Midbrain (tissue), 1 donor: ENCODE measurements at regions not wholly inside any gene's neighbourhood (a gene's known extent, or its start where the extent isn't known, plus 50 kb on each side); places are given as distances from the start of the nearest gene placed in this dataset.

Experiments used
- DNase-seq: peaks from one replicate; lab custom pipeline; 2025; lab: John Stamatoyannopoulos, UW

DNA sequence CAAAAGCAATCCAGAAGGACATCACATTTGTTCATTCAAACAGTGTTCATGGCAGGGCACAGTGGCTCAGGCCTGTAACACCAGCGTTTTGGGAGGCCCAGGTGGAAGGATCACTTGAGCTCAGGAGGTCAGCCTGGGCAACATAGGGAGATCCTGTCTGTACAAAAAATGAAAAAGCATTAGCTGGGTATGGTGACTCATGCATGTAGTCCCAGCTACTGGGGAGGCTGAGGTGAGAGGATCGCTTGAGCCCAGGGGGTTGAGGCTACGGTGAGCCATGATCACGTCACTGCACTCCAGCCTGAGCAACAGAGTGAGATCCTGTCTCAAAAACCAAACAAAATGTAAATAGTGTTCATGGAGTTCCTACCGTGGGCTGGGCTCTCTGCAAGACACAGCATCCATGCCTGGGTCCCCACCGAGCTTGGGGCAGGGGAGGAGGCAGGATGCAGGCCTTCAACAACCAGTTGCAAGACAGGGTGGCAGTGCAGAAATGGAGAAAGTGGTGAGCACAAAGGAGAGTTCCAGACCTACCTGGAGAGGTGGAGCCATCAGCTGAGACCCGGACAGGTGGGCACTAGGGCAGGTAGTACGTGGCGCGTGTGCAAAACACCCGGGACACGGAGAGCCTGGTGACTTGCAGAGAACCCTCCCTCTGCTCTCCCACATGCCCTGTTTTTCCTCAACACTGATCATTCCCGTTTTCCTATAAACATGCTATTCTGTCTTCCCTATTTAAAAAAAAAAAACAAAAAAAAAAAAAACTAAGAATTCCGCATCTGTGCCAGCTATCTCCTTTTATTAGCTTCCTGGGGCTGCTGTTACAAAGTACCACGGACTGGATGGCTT, 138.9 kb downstream of the TOMM20 start:
- DNase-seq: no peak

DNA sequence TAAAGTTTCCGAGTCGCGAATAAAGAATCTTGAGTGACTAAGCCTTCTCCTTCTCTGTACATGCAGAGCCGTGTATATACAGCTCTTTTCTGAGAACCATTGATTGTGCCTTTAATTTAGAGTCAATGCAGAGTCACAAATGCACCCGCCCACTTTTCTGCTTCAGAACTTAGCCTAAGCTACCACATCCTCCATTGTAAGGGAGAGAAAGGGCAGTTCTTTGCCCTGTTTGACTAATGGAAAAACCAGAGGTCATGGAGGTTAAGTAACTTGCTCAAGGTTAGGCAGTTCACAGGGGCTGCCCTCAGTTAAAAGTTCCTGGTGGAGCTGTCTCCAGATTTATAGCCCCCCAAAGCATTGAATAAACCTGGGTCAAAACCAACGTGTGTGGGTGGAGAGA, 139.6 kb downstream of the TOMM20 start:
- no peak for DNase-seq

DNA sequence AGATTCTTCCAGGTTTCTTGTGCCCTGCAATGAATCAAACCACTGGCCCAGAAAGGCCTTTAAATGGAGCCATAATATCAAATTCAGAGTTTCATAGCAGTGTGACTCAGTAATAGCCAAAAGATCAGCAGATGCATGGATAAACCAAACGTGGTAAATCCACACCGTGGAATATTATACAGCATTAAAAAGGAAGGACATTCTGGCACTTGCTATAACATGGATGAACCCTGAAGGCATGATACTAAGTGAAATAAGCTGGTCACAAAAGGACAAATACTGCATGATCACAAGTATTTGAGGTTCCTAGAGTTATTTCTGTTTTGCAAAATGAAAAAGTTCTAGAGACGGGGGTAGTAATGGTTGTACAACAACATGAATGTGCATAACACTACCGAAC, 140.1 kb downstream of the TOMM20 start:
- no peak for DNase-seq

DNA sequence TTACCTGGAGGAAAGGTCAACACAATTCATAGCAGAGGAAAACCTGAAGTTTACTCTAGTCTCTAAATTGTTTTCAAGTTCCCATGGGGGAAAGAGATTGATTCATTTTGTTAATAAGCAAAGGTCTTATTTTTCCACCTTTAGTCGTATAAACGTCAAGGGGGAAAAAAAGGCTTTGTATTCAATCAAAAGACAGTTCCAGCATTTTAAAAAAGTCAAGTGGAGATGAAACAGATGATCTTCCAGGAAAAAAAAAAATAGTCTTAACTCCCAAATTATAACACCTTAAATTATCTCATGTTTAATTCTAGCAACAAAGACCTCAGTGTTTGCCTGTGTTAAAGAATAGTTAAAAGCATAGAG, 140.5 kb downstream of the TOMM20 start:
- no peak for DNase-seq

DNA sequence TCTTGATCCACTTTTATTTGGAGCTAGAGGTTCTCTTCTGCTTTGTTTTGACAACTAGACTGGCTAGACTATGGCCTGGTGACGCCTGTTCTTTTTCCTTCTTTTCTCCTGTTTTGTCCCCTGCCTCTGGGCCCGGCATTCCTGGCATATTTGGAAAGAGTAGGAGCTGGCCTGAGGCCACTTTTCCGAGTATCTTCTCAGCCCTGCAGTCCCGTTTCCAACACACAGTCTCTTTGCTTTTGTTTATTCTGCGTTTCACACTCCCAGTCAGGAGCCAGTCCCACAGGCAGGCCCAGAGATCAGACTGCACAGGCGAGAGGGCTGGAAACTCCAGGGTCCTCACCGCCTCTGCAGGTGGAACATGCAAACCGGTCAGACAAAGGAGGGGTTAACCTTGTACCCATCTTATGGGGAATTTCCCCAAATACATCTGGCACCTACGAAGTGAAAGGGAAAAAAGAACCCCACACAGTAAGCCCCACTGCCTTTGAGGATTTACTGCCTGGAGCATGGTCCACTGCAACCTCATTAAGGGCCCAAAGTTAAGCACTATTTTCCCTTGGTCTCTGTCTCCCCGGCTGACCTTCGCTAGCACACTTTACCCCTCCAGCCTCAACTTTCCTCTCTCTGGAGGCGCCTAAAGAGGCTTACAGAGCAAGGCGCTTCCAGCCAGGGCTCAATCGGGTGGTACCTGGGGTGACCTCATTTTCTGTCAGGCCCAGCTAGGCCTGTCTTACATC, 141.1 kb downstream of the TOMM20 start:
- peak; percentile 45 for DNase-seq

DNA sequence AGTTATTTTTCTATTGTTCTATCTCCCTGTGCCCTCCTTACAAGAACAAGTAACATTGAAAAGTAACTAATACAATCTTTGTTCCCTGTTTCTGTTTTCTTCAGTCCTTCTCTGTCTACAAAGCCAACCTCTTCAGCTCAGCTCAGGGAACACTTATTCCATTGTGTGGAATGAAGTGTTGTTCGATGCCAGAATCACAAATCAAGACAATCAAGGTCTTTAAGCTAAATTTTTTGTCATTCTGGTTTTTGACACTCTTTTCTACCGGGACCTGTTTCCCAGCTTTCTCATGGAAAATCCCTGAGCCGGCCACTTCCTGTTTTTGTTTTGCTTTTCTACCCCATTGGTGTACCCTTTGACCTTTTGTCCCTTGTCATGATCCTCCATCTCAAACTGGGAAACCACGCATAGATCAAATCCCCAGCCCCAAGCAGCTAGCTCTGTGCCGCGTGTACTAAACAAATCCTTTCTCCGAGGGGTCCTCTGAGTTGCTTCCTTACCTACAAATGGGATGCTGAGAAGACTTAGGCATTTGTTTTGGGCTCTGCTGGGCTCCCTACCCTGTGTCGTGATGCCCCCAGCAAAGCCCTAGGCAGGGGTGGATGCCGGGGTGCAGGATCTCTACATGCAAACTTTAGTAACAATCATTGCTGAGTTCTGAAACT, 141.8 kb downstream of the TOMM20 start:
- peak; percentile 20 for DNase-seq

DNA sequence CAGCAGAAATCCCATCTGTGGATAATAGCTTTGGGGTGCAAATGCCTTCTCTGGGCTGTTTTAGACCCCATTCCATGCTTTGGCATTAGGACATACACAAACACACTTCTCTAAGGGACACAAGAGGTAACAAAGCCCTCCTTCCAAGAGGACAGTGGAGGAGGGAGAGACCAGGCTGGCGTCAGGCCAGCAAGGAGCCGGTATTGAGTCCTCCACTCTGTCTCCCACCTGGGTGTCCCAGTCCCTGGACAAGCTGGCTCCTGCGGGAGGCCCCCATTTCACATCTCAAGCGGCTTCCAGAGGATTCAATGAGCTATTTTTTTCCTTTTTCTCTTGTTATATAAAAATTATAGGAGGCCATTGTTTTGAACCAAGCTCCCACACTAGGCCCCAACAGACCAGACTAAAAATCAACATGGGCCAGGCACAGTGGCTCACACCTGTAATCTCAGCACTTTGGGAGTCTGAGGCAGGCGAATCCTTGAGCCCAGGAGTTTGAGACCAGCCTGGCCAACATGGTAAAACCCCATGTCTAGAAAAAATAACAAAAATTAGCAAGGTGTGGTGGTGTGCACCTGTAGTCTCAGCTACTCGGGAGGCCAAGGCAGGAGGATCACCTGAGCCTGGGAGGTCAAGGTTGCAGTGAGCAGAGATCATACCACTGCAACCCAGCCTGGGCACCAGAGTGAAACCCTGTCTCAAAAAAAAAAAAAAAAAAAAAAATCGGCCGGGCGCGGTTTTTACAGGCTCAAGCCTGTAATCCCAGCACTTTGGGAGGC, 142.9 kb downstream of the TOMM20 start:
- no peak for DNase-seq

DNA sequence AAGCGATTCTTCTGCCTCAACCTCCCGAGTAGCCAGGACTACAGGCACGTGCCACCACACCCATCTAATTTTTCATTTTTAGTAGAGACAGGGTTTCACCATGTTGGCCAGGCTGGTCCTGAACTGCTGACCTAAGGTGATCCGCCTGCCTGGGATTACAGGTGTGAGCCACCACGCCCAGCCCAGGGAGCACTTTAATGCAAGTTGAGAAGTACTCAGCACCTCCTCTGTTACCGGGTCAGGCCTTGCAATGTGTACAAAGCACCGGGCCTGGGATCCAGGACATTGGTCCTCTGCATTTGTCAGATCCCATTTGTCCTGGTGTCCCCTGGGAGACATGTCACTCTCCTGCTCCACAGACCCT, 143.6 kb downstream of the TOMM20 start:
- DNase-seq: no peak

DNA sequence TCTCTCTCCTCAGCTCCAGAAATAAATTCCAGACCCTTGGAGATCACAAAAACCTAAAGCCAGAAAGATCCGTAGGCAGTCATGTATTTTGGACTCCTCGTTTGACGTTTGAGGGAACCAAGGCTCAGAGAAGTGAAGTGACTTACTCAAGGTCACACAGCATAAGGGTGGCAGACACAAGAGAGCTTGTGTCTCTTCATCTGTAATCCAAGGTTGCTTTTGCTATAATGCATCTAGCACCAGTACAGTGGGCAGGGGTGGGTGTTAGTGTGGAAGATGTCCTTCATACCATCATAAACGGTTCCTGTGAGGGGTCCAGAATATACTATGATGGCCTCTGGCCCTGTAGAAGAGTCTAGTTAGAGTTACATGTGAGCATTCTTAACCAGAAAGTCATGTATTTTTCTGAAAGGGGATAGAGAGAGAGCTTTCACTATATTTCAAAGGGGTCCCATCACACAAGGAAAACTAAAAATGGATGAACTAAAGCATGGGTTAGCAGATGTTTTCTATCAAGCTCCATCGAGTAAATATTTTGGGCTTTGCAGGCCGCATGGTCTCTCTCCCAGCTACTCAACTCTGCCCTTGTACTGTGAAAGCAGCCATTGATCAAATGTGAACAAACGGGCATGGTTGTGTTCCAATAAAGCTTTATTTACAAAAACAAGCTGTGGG, 144.9 kb downstream of the TOMM20 start:
- no peak for DNase-seq

DNA sequence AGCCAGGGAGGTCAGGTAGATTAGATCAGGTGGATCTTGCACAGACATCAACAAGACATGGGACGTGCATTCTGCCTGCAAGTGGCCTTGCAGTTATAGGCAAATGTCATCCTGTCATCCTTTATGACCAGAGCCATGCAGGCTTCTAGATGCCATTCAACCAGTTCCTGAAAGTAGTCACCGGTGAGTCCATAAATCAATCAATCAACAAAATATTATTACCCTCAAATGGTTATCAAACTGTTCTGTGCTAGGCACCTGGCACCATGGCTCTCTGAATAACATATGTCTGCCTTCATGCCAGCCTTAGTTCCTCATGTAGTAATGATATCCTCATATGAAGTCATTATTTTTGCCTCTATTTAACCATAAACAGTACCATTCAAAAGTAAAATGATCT, 146.9 kb downstream of the TOMM20 start:
- no peak for DNase-seq

DNA sequence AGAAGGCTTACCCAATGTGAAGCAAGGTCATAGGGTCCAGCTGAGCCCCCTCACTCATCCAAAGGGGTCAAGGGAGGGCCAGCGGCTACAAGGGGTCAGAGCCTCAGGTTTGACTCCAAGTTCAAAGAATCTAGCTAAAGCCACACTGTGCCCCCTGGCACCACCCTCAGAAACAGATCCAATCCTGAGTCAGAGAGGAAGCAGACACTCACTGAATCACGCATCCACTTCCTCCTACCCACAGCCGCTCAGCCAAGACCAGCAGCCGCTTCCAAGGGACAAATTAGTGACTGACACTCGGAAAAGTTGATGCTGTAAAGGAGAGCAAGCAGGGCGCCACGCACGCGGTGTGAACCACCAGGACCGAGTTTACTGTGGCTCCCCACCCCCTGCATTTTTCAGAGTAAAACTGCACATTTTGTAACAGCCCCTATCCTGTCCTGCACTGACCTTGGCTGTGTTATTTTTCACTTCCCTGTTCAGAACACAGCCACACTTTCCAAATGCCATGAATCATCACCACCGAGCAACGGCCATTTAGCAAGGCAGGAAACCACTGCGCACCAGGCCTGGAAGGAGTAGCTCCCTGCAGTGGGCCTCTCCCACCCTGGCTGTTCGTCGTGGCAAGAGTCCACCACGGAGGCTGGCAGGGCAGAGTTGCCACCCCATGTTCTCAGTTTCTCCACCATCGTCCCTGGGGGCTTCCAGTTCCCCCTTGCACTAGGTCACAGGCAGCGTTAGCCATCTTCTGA, 147.8 kb downstream of the TOMM20 start:
- DNase-seq: peak; percentile 31

DNA sequence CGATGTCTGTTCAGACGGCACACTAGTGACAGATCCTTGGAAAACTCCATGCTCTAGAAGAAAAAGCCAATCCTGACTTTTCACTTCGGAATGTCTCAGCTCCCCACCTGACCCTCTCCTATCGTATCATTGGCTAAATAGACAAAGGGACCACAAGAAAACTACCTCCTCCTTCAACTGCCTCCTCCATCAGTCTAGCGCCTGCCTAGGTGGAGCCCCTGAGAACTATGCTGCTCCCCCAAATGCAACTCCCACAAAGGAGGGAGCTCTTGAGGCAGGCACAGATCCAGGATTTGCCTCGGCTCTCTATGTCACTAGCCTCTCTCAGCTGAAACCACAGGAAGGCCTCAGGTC, 148.4 kb downstream of the TOMM20 start:
- DNase-seq: no peak

DNA sequence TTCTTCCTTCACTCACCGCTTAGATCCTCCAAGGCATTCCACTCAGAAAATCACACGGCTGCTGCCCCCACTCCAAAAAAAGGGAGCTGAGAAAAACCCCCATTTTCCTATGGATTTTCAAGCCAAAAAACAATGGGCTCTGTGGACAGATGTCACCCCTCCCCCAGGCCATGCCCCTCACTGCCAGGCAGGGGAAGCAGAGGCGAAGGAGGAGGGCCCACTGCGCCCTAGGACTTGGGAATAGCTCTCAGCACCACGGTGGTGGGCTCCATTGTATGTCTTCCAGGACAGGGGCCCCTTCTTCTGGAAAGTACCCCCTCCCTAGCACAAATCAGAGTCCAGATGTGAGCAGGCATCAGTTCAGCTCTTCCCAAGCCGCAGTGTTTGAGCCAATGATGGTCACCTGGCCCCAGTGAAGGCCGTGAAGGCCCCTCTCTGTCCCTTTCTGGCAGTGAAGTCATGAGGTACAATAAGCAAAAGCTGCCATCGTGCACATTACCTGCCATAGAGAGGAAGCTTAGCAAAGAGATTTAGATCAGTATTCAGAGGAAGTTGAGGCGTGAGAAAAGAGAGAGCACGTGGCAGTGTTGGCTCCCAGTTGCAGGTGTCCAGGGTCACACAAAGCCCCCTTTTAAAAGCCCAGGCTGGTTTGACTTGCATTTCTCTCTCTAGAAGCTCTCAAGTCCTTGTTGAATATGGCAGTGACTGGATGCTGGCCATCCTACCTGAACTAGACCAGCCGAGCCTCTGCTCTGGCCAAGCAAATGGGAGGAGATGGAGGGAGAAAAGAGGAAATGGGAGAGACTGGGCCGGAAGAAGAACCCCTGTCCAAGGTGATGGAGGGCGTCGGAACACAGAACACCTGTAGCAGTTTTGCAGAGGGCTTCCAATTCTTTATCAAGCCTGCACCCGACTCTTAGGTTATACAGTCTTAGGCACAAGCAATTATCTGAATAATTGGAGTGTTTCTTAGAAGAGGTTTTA, 149.0 kb downstream of the TOMM20 start:
- no peak for DNase-seq

DNA sequence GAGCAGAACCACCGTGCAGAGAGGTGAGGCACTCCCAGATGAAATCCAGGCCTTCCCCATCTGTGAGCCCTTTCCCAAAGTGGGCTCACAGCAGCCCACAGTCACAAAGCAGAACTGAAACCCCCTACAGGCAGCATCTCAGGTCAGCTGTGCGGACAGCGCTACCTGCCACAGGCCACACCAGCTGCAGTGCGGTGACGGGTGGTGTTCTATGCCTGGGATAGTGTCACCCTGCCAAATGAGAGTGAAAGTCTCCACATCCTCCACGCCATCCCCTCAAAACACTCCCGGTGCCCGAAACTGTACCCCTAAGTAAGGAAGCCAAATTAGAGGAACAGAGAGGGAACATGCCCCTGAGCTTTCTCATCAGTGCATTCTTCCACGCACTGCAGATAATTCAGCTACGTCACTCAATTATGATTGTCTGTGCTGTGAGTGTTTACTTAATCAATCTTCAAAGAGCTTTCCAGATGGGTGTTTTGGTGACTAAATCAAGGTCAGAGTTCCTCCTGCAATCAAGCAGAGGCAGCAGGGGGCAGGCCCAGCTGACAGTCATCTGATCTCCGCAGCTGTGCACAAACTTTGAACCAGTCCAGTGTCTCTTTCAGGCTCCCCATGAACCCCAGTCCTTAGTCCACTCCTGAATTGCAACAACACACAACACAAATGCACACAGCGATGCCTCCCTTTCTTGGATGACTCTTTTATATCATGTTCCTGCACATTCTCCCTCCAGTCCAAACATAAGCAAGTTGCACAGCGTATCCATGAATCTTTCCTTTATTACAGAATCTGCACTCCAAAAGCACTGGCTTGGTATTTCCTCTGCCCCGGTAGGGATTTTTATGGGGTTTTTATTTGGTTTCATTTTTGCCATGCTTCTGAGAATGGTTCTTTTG, 150.0 kb downstream of the TOMM20 start:
- peak; percentile 76 for DNase-seq

DNA sequence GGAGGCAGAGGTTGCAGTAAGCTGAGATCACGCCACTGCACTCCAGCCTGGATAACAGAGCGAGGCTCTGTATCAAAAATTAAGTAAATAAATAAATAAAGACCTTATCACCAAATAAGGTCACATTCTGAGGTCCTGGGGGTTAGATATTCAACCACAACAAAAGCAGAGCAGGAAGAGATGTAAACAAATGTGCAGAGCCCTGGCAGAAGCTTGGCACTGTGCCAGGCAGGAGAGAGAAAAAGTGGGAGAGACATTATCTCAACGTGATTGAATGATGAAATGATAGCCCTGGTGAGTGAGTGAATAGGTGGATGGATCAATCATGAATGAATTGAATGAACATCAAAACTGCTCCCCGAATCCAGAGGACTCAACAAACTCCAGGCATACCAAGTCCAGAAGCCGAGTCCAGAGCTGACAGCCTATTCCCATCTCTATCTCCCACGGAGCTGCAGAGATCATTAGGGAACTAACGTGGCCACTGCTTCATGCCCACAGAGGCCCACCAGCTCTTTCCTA, 150.7 kb downstream of the TOMM20 start:
- no peak for DNase-seq

DNA sequence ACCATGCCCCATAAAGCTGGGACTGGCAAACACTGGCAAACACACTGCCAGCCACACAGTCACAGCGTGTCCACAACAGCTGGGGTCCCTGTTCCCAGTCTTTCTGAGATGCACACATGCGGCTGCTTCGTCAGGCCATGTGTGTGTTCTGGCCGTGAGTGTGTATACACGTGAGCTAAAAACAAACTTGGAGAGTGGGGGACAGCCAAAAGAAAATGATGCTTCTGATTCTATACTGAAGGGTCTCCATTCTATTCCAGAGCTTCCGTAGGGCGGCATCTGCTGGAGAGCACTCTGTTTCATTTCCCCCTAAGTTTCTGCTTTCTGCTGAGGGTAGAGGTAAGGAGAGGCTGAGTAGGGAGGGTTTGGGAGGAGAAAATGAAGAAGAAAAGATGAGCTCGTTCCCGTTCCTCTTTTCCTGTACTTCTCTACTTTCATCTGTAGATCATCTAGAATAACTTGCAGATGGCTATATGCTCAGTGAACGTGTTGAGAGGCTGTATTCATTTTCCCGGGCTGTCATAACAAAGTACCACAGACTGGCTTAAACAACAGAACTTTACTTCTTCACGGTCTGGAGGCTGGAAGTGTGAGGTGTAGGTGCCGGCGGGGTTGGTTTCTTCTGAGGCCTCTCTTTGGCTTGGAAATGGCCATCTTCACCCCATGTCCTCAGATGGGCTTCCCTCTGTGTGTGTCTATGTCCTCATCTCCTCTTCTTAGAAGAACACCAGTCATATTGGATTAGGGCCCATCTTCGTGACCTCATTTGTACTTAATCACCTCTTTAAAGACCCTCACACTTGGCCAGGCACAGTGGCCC, 151.6 kb downstream of the TOMM20 start:
- no peak for DNase-seq
